ENCODE measurements at regions not wholly inside any gene's neighbourhood (a gene's known extent, or its start where the extent isn't known, plus 50 kb on each side); places are given as distances from the start of the nearest gene placed in this dataset.

DNA sequence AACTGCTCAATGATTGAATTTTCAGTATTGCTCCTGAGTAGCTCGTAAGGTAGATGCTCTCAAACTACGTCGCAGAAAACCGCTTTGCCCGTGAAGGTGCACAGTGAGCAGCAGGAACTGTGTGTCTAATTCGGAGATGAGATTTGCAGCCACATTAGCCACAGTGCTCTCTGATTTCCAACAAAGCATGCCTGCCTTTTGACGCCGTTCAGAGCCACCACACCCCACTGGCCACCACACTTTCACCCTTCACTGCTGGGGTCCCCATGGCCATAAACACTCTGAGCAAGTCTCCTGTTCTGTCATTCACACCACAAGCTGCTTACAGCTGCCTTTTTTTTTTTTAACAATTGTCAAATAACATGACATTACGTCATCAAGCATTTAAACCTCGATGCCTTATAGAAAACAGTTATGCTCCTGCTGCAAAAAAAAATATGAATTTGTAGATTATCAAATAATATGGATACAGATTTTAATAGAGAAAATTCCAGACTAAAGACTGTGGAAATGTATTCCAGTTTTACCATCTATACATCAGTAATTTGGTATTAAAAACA is 578.8 kb upstream of the PFKP start:
- H3K27me3 ChIP-seq: no peaks in the 10 kb centered on the region
- DNase-seq (ENCODE audit: low read depth in 1 of 2, low spot score in 1 of 2): no peak
- TF ChIP-seq, protein P1, sequence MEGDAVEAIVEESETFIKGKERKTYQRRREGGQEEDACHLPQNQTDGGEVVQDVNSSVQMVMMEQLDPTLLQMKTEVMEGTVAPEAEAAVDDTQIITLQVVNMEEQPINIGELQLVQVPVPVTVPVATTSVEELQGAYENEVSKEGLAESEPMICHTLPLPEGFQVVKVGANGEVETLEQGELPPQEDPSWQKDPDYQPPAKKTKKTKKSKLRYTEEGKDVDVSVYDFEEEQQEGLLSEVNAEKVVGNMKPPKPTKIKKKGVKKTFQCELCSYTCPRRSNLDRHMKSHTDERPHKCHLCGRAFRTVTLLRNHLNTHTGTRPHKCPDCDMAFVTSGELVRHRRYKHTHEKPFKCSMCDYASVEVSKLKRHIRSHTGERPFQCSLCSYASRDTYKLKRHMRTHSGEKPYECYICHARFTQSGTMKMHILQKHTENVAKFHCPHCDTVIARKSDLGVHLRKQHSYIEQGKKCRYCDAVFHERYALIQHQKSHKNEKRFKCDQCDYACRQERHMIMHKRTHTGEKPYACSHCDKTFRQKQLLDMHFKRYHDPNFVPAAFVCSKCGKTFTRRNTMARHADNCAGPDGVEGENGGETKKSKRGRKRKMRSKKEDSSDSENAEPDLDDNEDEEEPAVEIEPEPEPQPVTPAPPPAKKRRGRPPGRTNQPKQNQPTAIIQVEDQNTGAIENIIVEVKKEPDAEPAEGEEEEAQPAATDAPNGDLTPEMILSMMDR (IDR thresholded peaks at IDR 0.05; ENCODE audit: low read depth, low read length): no peak
- no peaks in the 10 kb centered on the region for H3K9me3 ChIP-seq (ENCODE audit: low read depth)
- no peak overlapping the region for H3K4me3 ChIP-seq
- H3K27ac ChIP-seq: no peak overlapping the region
- H3K36me3 ChIP-seq: no peaks in the 10 kb centered on the region
- H3K4me1 ChIP-seq (ENCODE audit: low read depth): no peaks in the 10 kb centered on the region

DNA sequence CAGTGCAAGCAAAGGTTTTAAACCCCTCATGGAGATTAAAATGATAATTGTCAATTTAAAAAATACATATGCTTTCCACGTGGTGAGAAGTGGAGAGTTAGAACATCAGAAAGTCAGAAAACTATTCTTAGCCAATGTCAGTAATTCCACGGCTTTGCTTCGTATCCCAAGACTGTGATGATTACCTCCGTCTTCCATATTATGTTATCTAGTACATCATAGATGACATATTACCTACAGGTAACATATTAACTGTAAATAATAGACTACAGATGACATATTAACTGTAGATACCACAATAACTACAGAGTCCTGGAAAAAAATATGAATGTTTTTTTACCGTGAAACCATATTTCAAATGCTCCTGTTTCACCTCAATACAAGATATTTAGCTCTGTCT is 579.4 kb upstream of the PFKP start:
- H3K4me1 ChIP-seq (ENCODE audit: low read depth): no peaks in the 10 kb centered on the region
- no peaks in the 10 kb centered on the region for H3K36me3 ChIP-seq
- H3K27me3 ChIP-seq: no peaks in the 10 kb centered on the region
- TF ChIP-seq, protein P1 (IDR thresholded peaks at IDR 0.05; ENCODE audit: low read depth, low read length): no peak
- no peak overlapping the region for H3K4me3 ChIP-seq
- no peak overlapping the region for H3K27ac ChIP-seq
- H3K9me3 ChIP-seq (ENCODE audit: low read depth): no peaks in the 10 kb centered on the region
- DNase-seq (ENCODE audit: low read depth in 1 of 2, low spot score in 1 of 2): no peak

DNA sequence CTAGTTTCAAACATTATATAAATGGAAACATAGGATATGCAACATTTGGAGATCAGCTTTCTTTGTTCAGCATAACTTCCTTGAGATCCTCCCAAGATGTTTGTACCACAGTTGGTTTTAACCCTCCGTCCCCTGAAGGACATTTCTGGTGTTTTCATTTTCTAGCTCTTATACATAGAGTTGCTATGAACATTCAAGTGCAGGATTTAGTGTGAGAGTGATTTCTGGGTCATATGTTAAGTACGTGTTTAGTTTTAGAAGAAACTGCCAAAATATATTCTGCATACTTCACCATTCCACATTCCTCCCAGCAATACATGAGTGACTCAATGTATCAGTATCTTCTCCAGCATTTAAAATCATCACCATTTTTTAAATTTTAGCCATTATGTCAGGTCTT is 588.7 kb upstream of the PFKP start:
- Histone ChIP-seq H3K4me3 (no peak overlapping the region), H3K9me3 (ENCODE audit: low read depth) (no peaks in the 10 kb centered on the region), H3K27ac (no peak overlapping the region), H3K36me3 (no peaks in the 10 kb centered on the region), H3K4me1 (ENCODE audit: low read depth) (no peaks in the 10 kb centered on the region), H3K27me3 (no peaks in the 10 kb centered on the region)
- TF ChIP-seq, protein P1 (IDR thresholded peaks at IDR 0.05; ENCODE audit: low read depth, low read length): no peak
- DNase-seq (ENCODE audit: low read depth in 1 of 2, low spot score in 1 of 2): no peak

DNA sequence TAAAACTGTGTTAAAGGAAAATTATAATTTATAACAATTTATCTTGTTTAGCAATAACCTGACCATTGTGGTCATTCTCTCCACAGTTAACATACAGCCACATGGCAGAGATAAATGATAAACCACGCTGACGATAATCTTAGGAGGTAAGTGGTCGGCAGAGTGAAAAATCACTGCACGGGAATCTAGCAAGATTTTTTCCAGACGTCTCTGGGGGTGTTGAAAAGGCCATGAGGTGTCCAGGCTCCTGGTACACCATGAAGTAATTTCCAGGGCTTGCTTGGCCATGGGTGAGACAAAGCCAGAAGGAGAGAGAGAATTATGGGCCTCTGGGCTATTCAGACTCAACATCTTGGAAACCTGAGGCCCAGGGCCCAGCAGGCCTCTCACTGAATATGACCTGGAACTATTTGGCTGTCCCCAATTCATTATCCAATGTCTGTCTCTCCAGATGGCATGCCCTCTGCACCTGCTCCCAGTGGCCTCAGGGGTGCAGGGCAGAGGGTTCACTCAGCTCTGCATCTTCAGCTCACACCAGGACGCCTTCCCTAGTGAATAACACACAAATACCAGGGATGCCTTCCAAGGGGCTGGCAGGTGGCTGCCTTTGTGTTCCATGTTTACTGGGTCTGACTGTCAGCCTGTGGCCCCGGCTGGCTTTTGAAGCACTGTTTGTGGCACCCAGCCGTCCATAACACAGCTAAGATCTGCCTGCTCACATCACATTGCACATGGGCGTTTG is 590.4 kb upstream of the PFKP start:
- no peaks in the 10 kb centered on the region for H3K36me3 ChIP-seq
- H3K4me1 ChIP-seq (ENCODE audit: low read depth): no peaks in the 10 kb centered on the region
- H3K27ac ChIP-seq: no peak overlapping the region
- no peaks in the 10 kb centered on the region for H3K9me3 ChIP-seq (ENCODE audit: low read depth)
- no peak overlapping the region for H3K4me3 ChIP-seq
- TF ChIP-seq, protein P1 (IDR thresholded peaks at IDR 0.05; ENCODE audit: low read depth, low read length): no peak
- DNase-seq (ENCODE audit: low read depth in 1 of 2, low spot score in 1 of 2): no peak
- H3K27me3 ChIP-seq: no peaks in the 10 kb centered on the region

DNA sequence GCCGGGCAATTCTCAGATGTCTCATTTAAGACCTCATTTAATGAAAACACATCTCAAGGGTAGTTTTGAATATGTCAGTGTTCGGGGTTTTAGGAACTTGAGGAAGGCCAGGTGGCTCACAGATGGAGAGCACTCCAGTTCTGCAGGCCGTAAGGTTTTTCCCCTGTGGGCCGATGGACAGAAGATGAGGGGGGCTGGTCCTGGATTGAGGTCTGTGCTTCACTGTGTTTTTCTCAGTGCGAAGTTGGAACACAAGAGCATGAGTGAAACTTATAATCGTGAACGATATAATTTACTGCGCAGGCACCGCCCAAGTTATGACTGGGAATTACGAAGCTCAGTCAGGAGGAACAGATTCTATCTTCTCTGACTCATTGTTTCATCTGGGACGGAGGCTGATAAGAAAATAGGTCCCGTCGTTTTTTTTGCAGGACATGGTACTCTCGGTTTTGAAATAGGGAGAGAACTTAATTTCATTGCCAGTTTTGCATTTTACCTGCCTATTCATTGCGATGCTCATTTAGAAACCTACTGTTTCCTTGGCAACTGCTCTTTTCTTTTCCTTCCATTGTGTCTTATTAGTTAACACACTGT is 591.0 kb upstream of the PFKP start:
- Histone ChIP-seq H3K4me1 (ENCODE audit: low read depth) (no peaks in the 10 kb centered on the region), H3K27ac (no peak overlapping the region), H3K9me3 (ENCODE audit: low read depth) (no peaks in the 10 kb centered on the region), H3K4me3 (no peak overlapping the region), H3K27me3 (no peaks in the 10 kb centered on the region), H3K36me3 (no peaks in the 10 kb centered on the region)
- DNase-seq (ENCODE audit: low read depth in 1 of 2, low spot score in 1 of 2): no peak
- TF ChIP-seq, protein P1 (IDR thresholded peaks at IDR 0.05; ENCODE audit: low read depth, low read length): no peak

All from cardiac muscle cell (in vitro differentiated cells and primary cell).